H9 (cell line): ENCODE measurements at regions not wholly inside any gene's neighbourhood (a gene's known extent, or its start where the extent isn't known, plus 50 kb on each side); places are given as distances from the start of the nearest gene placed in this dataset.

Experiments used
- DNase-seq: peaks from one replicate; pipeline ENCODE4 v3.0.0-alpha.2; 2017
- H2AFZ ChIP-seq: one replicate; pipeline ENCODE4 v1.6.1; 2013; ENCODE audit warnings: mild to moderate bottlenecking, low read length, control low read depth, moderate library complexity
- H2AK5ac ChIP-seq: 2 replicates; pipeline ENCODE4 v1.6.1; 2013; ENCODE audit warnings: low read length, control low read depth, mixed read lengths; ENCODE audit not compliant: insufficient read length
- H2BK120ac ChIP-seq: one replicate; pipeline ENCODE4 v1.6.1; 2013; ENCODE audit warnings: low read depth, mild to moderate bottlenecking, low read length, control low read depth, inconsistent platforms; ENCODE audit not compliant: poor library complexity, severe bottlenecking
- H2BK12ac ChIP-seq: 2 replicates; pipeline ENCODE4 v1.6.1; 2013; ENCODE audit warnings: low read length, control low read depth, mixed read lengths, low read depth; ENCODE audit not compliant: insufficient read length
- H2BK15ac ChIP-seq: 2 replicates; pipeline ENCODE4 v1.6.1; 2013; ENCODE audit warnings: low read depth, low read length, control low read depth
- H2BK20ac ChIP-seq: one replicate; pipeline ENCODE4 v1.6.1; 2013; ENCODE audit warnings: low read depth, mild to moderate bottlenecking, low read length, control low read depth, inconsistent platforms; ENCODE audit not compliant: poor library complexity, severe bottlenecking
- H2BK5ac ChIP-seq: 2 replicates; pipeline ENCODE4 v1.6.1; 2013; ENCODE audit warnings: low read length, control low read depth, mixed read lengths; ENCODE audit not compliant: insufficient read length
- H3K14ac ChIP-seq: 2 replicates; pipeline ENCODE4 v1.6.1; 2013; ENCODE audit warnings: low read length, control low read depth; ENCODE audit not compliant: insufficient read depth
- H3K18ac ChIP-seq: 2 replicates; pipeline ENCODE4 v1.6.1; 2013; ENCODE audit warnings: low read depth, mild to moderate bottlenecking, mixed read lengths, low read length, control low read depth; ENCODE audit not compliant: insufficient read length
- H3K23ac ChIP-seq: 2 replicates; pipeline ENCODE4 v1.6.1; 2013; ENCODE audit warnings: low read length, control low read depth, mixed read lengths, low read depth; ENCODE audit not compliant: insufficient read length
- H3K23me2 ChIP-seq: 2 replicates; pipeline ENCODE4 v1.6.1; 2013; ENCODE audit warnings: low read depth, mild to moderate bottlenecking, mixed read lengths, low read length, control low read depth; ENCODE audit not compliant: insufficient read length, poor library complexity, severe bottlenecking
- H3K27ac ChIP-seq: 2 replicates; pipeline ENCODE4 v1.5.1; 2013; ENCODE audit warnings: low read length, control low read depth, mixed read lengths, low read depth; ENCODE audit not compliant: insufficient read length
- H3K27me3 ChIP-seq: 2 replicates; pipeline ENCODE4 v1.6.1; 2013; ENCODE audit warnings: low read length, control low read depth, inconsistent platforms; ENCODE audit not compliant: insufficient read depth
- H3K4ac ChIP-seq: 2 replicates; pipeline ENCODE4 v1.6.1; 2013; ENCODE audit warnings: low read depth, mild to moderate bottlenecking, control low read depth, inconsistent platforms, low read length, moderate library complexity
- H3K4me1 ChIP-seq: 2 replicates; pipeline ENCODE4 v1.6.1; 2013; ENCODE audit warnings: low read length, control low read depth, inconsistent platforms; ENCODE audit not compliant: insufficient read depth
- H3K4me2 ChIP-seq: 2 replicates; pipeline ENCODE4 v1.6.1; 2013; ENCODE audit warnings: low read length, control low read depth, mixed read lengths; ENCODE audit not compliant: insufficient read length, insufficient read depth
- H3K56ac ChIP-seq: 2 replicates; pipeline ENCODE4 v1.6.1; 2013; ENCODE audit warnings: low read depth, mild to moderate bottlenecking, mixed read lengths, low read length, control low read depth; ENCODE audit not compliant: insufficient read length
- H3K79me1 ChIP-seq: 2 replicates; pipeline ENCODE4 v1.6.1; 2013; ENCODE audit warnings: low read depth, mild to moderate bottlenecking, moderate library complexity, low read length, control low read depth, inconsistent platforms; ENCODE audit not compliant: insufficient read depth, poor library complexity, severe bottlenecking
- H3K79me2 ChIP-seq: 2 replicates; pipeline ENCODE4 v1.6.1; 2013; ENCODE audit warnings: low read length, control low read depth, inconsistent platforms; ENCODE audit not compliant: insufficient read depth
- H3K9ac ChIP-seq: 2 replicates; pipeline ENCODE4 v1.6.1; 2013; ENCODE audit warnings: low read length, control low read depth, mixed read lengths; ENCODE audit not compliant: insufficient read length; ENCODE audit errors: extremely low read depth
- H3K9me3 ChIP-seq: one replicate; pipeline ENCODE4 v1.6.1; 2013; ENCODE audit warnings: low read depth, low read length, inconsistent platforms; ENCODE audit not compliant: control insufficient read depth
- H3T11ph ChIP-seq: one replicate; pipeline ENCODE4 v1.6.1; 2013; ENCODE audit warnings: mild to moderate bottlenecking, low read length, control low read depth, inconsistent platforms
- H4K20me1 ChIP-seq: one replicate; pipeline ENCODE4 v1.6.1; 2013; ENCODE audit not compliant: control insufficient read depth, insufficient read length, insufficient read depth
- H4K5ac ChIP-seq: 2 replicates; pipeline ENCODE4 v1.6.1; 2013; ENCODE audit warnings: low read depth, mild to moderate bottlenecking, mixed read lengths, low read length, control low read depth; ENCODE audit not compliant: insufficient read length
- H4K8ac ChIP-seq: replicated peaks from 2 replicates; pipeline ENCODE4 v1.6.1; 2013; ENCODE audit warnings: low read length, control low read depth, mixed read lengths, low read depth; ENCODE audit not compliant: insufficient read length
- H4K91ac ChIP-seq: 2 replicates; pipeline ENCODE4 v1.6.1; 2013; ENCODE audit warnings: low read depth, mild to moderate bottlenecking, moderate library complexity, mixed read lengths, low read length, control low read depth; ENCODE audit not compliant: insufficient read length
- H3K27ac Mint-ChIP-seq, 3 experiments: 2 replicates in 2 of 3; 3 replicates in 1 of 3; pipeline ENCODE4 v1.8.0; 2020 to 2021; ENCODE audit warnings: mixed read lengths in 3 of 3, mild to moderate bottlenecking in 1 of 3, moderate library complexity in 1 of 3
- H3K27me3 Mint-ChIP-seq: 2 replicates; pipeline ENCODE4 v1.8.0; 2021; ENCODE audit warnings: low read depth, mild to moderate bottlenecking, moderate library complexity, mixed read lengths
- H3K36me3 Mint-ChIP-seq, 3 experiments: 2 replicates in 2 of 3; 3 replicates in 1 of 3; pipeline ENCODE4 v1.8.0; 2020 to 2021; ENCODE audit warnings: low read depth in 3 of 3, mixed read lengths in 3 of 3; ENCODE audit not compliant: insufficient read depth in 1 of 3
- H3K4me1 Mint-ChIP-seq, 2 experiments: 2 replicates each; pipeline ENCODE4 v1.8.0; 2020; ENCODE audit warnings: mixed read lengths in 2 of 2
- H3K4me3 Mint-ChIP-seq, 2 experiments: 2 replicates in 1 of 2; 3 replicates in 1 of 2; pipeline ENCODE4 v1.8.0; 2020 to 2021; ENCODE audit warnings: mild to moderate bottlenecking in 2 of 2, mixed read lengths in 2 of 2, moderate library complexity in 1 of 2
- H3K9me3 Mint-ChIP-seq, 2 experiments: 2 replicates in 1 of 2; 3 replicates in 1 of 2; pipeline ENCODE4 v1.8.0; 2020; ENCODE audit warnings: mild to moderate bottlenecking in 2 of 2, mixed read lengths in 2 of 2, moderate library complexity in 1 of 2
- WGBS: extraction: QIAGEN DNeasy Blood & Tissue Kit; methylation state at CpG from one replicate; pipeline ENCODE4 v1.1.7; 2013; ENCODE audit warnings: missing lambda C conversion rate, low lambda C conversion rate, mixed read lengths; ENCODE audit not compliant: insufficient read length; ENCODE audit errors: extremely low coverage; 5-methylcytosine and 5-hydroxymethylcytosine counted together
- TF ChIP-seq, protein P1 (sequence below): fragments of 200-600 bp; sonication (generic); conservative IDR thresholded peaks from 3 replicates; pipeline ENCODE4 v1.8.0; 2021; ENCODE audit warnings: antibody characterized with exemption, mild to moderate bottlenecking

DNA sequence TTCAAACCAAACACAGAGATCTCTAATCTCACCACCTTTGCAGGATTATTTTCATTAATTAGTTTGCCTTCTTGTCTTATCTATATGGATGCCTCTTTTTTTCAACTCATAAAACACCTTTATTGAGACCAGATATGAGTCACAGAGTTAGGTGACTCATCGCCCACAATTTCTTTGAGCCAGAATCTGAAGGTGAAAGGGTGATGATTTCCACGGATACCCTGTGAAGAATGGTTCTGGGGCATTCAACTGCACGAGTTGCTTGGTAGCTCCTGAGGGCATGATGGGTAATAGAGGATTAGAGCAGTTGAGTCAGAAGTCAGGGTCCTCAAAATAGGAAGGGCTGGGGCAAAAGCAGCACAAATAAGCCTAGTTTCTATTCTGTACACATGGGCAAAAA is 128.2 kb downstream of the TBX19 start:
- no peak for DNase-seq
- H3K4me2 ChIP-seq: no peak overlapping the region
- Mint-ChIP-seq H3K27me3 (no peaks in the 10 kb centered on the region), H3K36me3 (peaks cover 2 to 11% (median 3%) of the 10 kb centered on the region in 3 experiments; a peak in 6 of 7 replicates), H3K27ac (no peak overlapping the region), H3K9me3 (peaks cover 3 to 4% of the 10 kb centered on the region in 2 experiments; a peak in 4 of 5 replicates), H3K4me1 (0 out of 4 replicates have a peak, but pooled peaks cover 0 to 4% of the 10 kb centered on the region in 2 experiments), H3K4me3 (no peak overlapping the region)
- H3K9me3 ChIP-seq: no peaks in the 10 kb centered on the region
- no peak overlapping the region for H3K9ac ChIP-seq
- no peak overlapping the region for H3K14ac ChIP-seq
- H3K4ac ChIP-seq: no peak overlapping the region
- no CpG with 5 or more reads among the region's 3 CpGs for WGBS
- H4K91ac ChIP-seq: no peak overlapping the region
- H2AFZ ChIP-seq: no peak overlapping the region
- no peaks in the 10 kb centered on the region for H3K23me2 ChIP-seq
- H4K20me1 ChIP-seq: no peaks in the 10 kb centered on the region
- no peak overlapping the region for H2BK20ac ChIP-seq
- H4K5ac ChIP-seq: no peak overlapping the region
- H2BK5ac ChIP-seq: no peak overlapping the region
- H3K56ac ChIP-seq: no peak overlapping the region
- no peak overlapping the region for H3K27ac ChIP-seq
- no peak overlapping the region for H3K18ac ChIP-seq
- TF ChIP-seq, protein P1, sequence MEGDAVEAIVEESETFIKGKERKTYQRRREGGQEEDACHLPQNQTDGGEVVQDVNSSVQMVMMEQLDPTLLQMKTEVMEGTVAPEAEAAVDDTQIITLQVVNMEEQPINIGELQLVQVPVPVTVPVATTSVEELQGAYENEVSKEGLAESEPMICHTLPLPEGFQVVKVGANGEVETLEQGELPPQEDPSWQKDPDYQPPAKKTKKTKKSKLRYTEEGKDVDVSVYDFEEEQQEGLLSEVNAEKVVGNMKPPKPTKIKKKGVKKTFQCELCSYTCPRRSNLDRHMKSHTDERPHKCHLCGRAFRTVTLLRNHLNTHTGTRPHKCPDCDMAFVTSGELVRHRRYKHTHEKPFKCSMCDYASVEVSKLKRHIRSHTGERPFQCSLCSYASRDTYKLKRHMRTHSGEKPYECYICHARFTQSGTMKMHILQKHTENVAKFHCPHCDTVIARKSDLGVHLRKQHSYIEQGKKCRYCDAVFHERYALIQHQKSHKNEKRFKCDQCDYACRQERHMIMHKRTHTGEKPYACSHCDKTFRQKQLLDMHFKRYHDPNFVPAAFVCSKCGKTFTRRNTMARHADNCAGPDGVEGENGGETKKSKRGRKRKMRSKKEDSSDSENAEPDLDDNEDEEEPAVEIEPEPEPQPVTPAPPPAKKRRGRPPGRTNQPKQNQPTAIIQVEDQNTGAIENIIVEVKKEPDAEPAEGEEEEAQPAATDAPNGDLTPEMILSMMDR: no peak
- no peak overlapping the region for H2BK12ac ChIP-seq
- H2BK15ac ChIP-seq: no peak overlapping the region
- no peak overlapping the region for H2AK5ac ChIP-seq
- H4K8ac ChIP-seq: no peak overlapping the region
- no peaks in the 10 kb centered on the region for H3K79me2 ChIP-seq
- H3K23ac ChIP-seq: no peak overlapping the region
- H3K79me1 ChIP-seq: no peaks in the 10 kb centered on the region
- no peak overlapping the region for H3T11ph ChIP-seq
- no peaks in the 10 kb centered on the region for H3K4me1 ChIP-seq
- no peak overlapping the region for H2BK120ac ChIP-seq
- H3K27me3 ChIP-seq: no peaks in the 10 kb centered on the region
